Keratinocyte (primary cell): ENCODE measurements at regions not wholly inside any gene's neighbourhood (a gene's known extent, or its start where the extent isn't known, plus 50 kb on each side); places are given as distances from the start of the nearest gene placed in this dataset.

Experiments
- DNase-seq: peaks from one replicate; pipeline ENCODE4 v3.0.0-alpha.2; 2011; ENCODE audit warnings: low read depth, missing footprints, low spot score
- FAIRE-seq: peaks from 2 replicates; lab custom pipeline; 2011; peaks lifted over from hg19 to GRCh38; lab: Jason Lieb, UNC
- H2AFZ ChIP-seq: 2 replicates; pipeline ENCODE4 v1.6.0; 2012; ENCODE audit warnings: low read length, control low read depth, inconsistent platforms; ENCODE audit not compliant: control insufficient read depth
- H3K27ac ChIP-seq: 2 replicates; pipeline ENCODE4 v1.5.1; 2011; ENCODE audit warnings: low read length; ENCODE audit not compliant: control insufficient read depth, insufficient read depth
- H3K27me3 ChIP-seq: 3 replicates; pipeline ENCODE4 v1.6.0; 2011; ENCODE audit warnings: low read length; ENCODE audit not compliant: control insufficient read depth, insufficient read depth; ENCODE audit errors: extremely low read depth
- H3K36me3 ChIP-seq, 2 experiments: 2 replicates in 1 of 2; 3 replicates in 1 of 2; pipeline ENCODE4 v1.5.1; 2011; ENCODE audit warnings: low read length in 2 of 2, mild to moderate bottlenecking in 1 of 2; ENCODE audit not compliant: control insufficient read depth in 2 of 2, insufficient read depth in 2 of 2; ENCODE audit errors: extremely low read depth in 1 of 2
- H3K4me1 ChIP-seq: 3 replicates; pipeline ENCODE4 v1.5.1; 2011; ENCODE audit warnings: low read length; ENCODE audit not compliant: control insufficient read depth, insufficient read depth; ENCODE audit errors: extremely low read depth
- H3K4me2 ChIP-seq: 3 replicates; pipeline ENCODE4 v1.6.0; 2011; ENCODE audit warnings: low read depth, low read length; ENCODE audit not compliant: control insufficient read depth, insufficient read depth; ENCODE audit errors: extremely low read depth
- H3K4me3 ChIP-seq, 3 experiments: fragments of 200-600 bp in 1 of 3; sonication (generic) in 1 of 3; 2 replicates in 2 of 3; 3 replicates in 1 of 3; pipeline ENCODE4 v1.5.1; 2011 to 2016; ENCODE audit warnings: low read length in 3 of 3, mild to moderate bottlenecking in 3 of 3, control low read depth in 2 of 3, inconsistent platforms in 1 of 3, low read depth in 1 of 3, mixed read lengths in 1 of 3, mixed run types in 1 of 3, moderate library complexity in 1 of 3; ENCODE audit not compliant: control insufficient read depth in 2 of 3, insufficient read depth in 2 of 3; ENCODE audit errors: extremely low read depth in 1 of 3
- H3K79me2 ChIP-seq: 2 replicates; pipeline ENCODE4 v1.6.0; 2012; ENCODE audit warnings: low read length; ENCODE audit not compliant: control insufficient read depth, insufficient read depth
- H3K9ac ChIP-seq: 3 replicates; pipeline ENCODE4 v1.6.0; 2011; ENCODE audit warnings: low read length; ENCODE audit not compliant: control insufficient read depth, insufficient read depth; ENCODE audit errors: extremely low read depth
- H3K9me1 ChIP-seq: 3 replicates; pipeline ENCODE4 v1.6.0; 2011; ENCODE audit warnings: low read length; ENCODE audit not compliant: control insufficient read depth, insufficient read depth; ENCODE audit errors: extremely low read depth
- H3K9me3 ChIP-seq: 2 replicates; pipeline ENCODE4 v1.5.1; 2012; ENCODE audit warnings: low read depth, low read length; ENCODE audit not compliant: control insufficient read depth
- H4K20me1 ChIP-seq: 3 replicates; pipeline ENCODE4 v1.6.0; 2011; ENCODE audit warnings: low read length; ENCODE audit not compliant: control insufficient read depth, insufficient read depth; ENCODE audit errors: extremely low read depth
- EZH2 ChIP-seq: IDR thresholded peaks from one replicate; pipeline ENCODE4 v1.6.1; 2012; ENCODE audit warnings: inconsistent platforms, mild to moderate bottlenecking, low read length, moderate library complexity
- dilution Hi-C: fragments of 300-500 bp; cut with MboI; formaldehyde crosslinking; loops from one replicate; pipeline ENCODE4 v1.7.0; 2020; ENCODE audit warnings: low sequenced_read_pairs; ENCODE audit not compliant: extremely low pct_ligation_motif_present
- TF ChIP-seq, protein P1 (sequence below), 3 experiments: IDR thresholded peaks in 1 of 3; conservative IDR thresholded peaks in 1 of 3; optimal IDR thresholded peaks in 1 of 3; 2 replicates in 2 of 3; 3 replicates in 1 of 3; pipeline versions ENCODE3 to v1.5.1; 2011; ENCODE audit warnings: low read length in 3 of 3, mild to moderate bottlenecking in 3 of 3, moderate library complexity in 2 of 3, control low read depth in 1 of 3, inconsistent platforms in 1 of 3; ENCODE audit not compliant: insufficient read depth in 2 of 3; ENCODE audit errors: extremely low read depth in 1 of 3

DNA sequence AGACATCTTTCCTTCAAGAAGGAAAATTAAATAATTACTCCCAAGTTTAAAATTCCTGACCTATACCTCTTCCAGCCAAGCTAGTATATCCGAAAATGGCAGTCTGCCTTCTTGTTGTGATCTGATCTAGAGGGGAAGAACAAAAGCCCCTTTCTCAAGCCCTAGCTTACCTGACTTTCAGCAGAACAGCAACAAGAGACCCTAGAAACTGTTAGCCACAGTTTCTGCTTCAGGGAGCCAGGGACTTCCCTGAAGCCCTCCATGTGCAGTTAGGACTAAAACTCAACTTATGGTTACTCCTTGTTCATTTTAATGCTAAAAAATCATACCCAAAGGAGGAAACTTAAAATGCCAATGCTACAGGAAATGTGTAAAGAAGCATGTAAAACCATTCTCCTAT lies 366.7 kb upstream of the CTNND2 start:
- Histone ChIP-seq H3K9ac (no peak overlapping the region), H3K9me1 (no peaks in the 10 kb centered on the region), H3K9me3 (no peaks in the 10 kb centered on the region), H3K4me1 (no peaks in the 10 kb centered on the region), H3K79me2 (no peaks in the 10 kb centered on the region), H3K27me3 (no peaks in the 10 kb centered on the region), H4K20me1 (no peaks in the 10 kb centered on the region), H3K36me3 (no peaks in the 10 kb centered on the region), H3K4me3 (no peak overlapping the region), H3K4me2 (no peak overlapping the region), H3K27ac (no peak overlapping the region), H2AFZ (no peak overlapping the region)
- TF ChIP-seq EZH2, result no peak
- TF ChIP-seq, protein P1, sequence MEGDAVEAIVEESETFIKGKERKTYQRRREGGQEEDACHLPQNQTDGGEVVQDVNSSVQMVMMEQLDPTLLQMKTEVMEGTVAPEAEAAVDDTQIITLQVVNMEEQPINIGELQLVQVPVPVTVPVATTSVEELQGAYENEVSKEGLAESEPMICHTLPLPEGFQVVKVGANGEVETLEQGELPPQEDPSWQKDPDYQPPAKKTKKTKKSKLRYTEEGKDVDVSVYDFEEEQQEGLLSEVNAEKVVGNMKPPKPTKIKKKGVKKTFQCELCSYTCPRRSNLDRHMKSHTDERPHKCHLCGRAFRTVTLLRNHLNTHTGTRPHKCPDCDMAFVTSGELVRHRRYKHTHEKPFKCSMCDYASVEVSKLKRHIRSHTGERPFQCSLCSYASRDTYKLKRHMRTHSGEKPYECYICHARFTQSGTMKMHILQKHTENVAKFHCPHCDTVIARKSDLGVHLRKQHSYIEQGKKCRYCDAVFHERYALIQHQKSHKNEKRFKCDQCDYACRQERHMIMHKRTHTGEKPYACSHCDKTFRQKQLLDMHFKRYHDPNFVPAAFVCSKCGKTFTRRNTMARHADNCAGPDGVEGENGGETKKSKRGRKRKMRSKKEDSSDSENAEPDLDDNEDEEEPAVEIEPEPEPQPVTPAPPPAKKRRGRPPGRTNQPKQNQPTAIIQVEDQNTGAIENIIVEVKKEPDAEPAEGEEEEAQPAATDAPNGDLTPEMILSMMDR (optimal IDR thresholded peaks at IDR 0.05 in 1 of 3, IDR thresholded peaks at IDR 0.05 in 1 of 3, conservative IDR thresholded peaks at IDR 0.05 in 1 of 3; ENCODE audit: extremely low read depth in 1 of 3, insufficient read depth in 2 of 3, low read length in 3 of 3), result no peak
- FAIRE-seq (no peak), DNase-seq (no peak)
- dilution Hi-C loops, result no loop called here

GRCh38 chr5:12269164-12269563 lies 364.9 kb upstream of the CTNND2 start:
- dilution Hi-C loops, result no loop called here
- no peaks in the 10 kb centered on the region for H3K4me1 ChIP-seq
- H3K9ac ChIP-seq, result no peak overlapping the region
- TF ChIP-seq EZH2, result no peak
- TF ChIP-seq, protein P1 (optimal IDR thresholded peaks at IDR 0.05 in 1 of 3, IDR thresholded peaks at IDR 0.05 in 1 of 3, conservative IDR thresholded peaks at IDR 0.05 in 1 of 3; ENCODE audit: extremely low read depth in 1 of 3, insufficient read depth in 2 of 3, low read length in 3 of 3), result no peak
- H3K4me2 ChIP-seq, result no peak overlapping the region
- H4K20me1 ChIP-seq, result no peaks in the 10 kb centered on the region
- no peaks in the 10 kb centered on the region for H3K9me3 ChIP-seq
- H2AFZ ChIP-seq, result no peak overlapping the region
- no peak for DNase-seq
- no peaks in the 10 kb centered on the region for H3K9me1 ChIP-seq
- no peak for FAIRE-seq
- H3K79me2 ChIP-seq, result no peaks in the 10 kb centered on the region
- no peaks in the 10 kb centered on the region for H3K36me3 ChIP-seq
- no peak overlapping the region for H3K4me3 ChIP-seq
- no peaks in the 10 kb centered on the region for H3K27me3 ChIP-seq
- H3K27ac ChIP-seq, result no peak overlapping the region
